Mucosa of descending colon (tissue), 3 donors: ENCODE measurements at regions not wholly inside any gene's neighbourhood (a gene's known extent, or its start where the extent isn't known, plus 50 kb on each side); places are given as distances from the start of the nearest gene placed in this dataset.

Source experiments
- ATAC-seq: fragments of 200-7000 bp; cut with Tn5 transposase; one replicate; pipeline ENCODE4 v1.9.1; 2020; ENCODE audit warnings: mild to moderate bottlenecking, moderate library complexity
- DNase-seq, 3 donors: peaks; one replicate each; pipeline ENCODE4 v3.0.0-alpha.2; 2020
- H3K36me3 ChIP-seq: fragments of 200-600 bp; one replicate; pipeline ENCODE4 v1.8.0; 2021; ENCODE audit warnings: low read depth, mild to moderate bottlenecking
- H3K4me1 ChIP-seq: fragments of 200-600 bp; one replicate; pipeline ENCODE4 v1.8.0; 2021; ENCODE audit warnings: low read depth, mild to moderate bottlenecking
- H3K4me3 ChIP-seq: fragments of 200-600 bp; one replicate; pipeline ENCODE4 v1.8.0; 2021; ENCODE audit warnings: mild to moderate bottlenecking
- H3K9me3 ChIP-seq: fragments of 200-600 bp; one replicate; pipeline ENCODE4 v1.8.0; 2021; ENCODE audit warnings: mild to moderate bottlenecking
- CTCF ChIP-seq: fragments of 200-600 bp; IDR thresholded peaks from one replicate; pipeline ENCODE4 v1.8.0; 2022; ENCODE audit warnings: antibody characterized with exemption, mild to moderate bottlenecking
- intact Hi-C, 2 donors: fragments of 100-400 bp; cut with DNase I in 1 of 2; cut with micrococcal nuclease in 1 of 2; formaldehyde crosslinking; loops; one replicate each; pipeline versions ENCODE4 v1.11.0 to v1.11.1; 2022; cut with DNase I, micrococcal nuclease
- donor health status: DM: no; HTN: no; CAD: no; lungs with moderate emphysema.
- donor health status: DM: no; HTN: no; CAD: no.
- donor health status: DM: no; HTN: yes; CAD: no.

- H3K4me3 ChIP-seq, result no peak overlapping the region
- no peaks in the 10 kb centered on the region for H3K4me1 ChIP-seq
- no peaks in the 10 kb centered on the region for H3K9me3 ChIP-seq
- no peak for TF ChIP-seq CTCF
- no peaks in the 10 kb centered on the region for H3K36me3 ChIP-seq
- intact Hi-C loops, result no loop called here
- no peak for ATAC-seq
- no peak for DNase-seq
Observed at GRCh38 chr10:33109384-33109783, 151.4 kb upstream of the ITGB1 start.

- DNase-seq (no peak), ATAC-seq (no peak)
- H3K9me3 ChIP-seq, result no peaks in the 10 kb centered on the region
- H3K36me3 ChIP-seq, result no peaks in the 10 kb centered on the region
- no peaks in the 10 kb centered on the region for H3K4me1 ChIP-seq
- intact Hi-C loops, result no loop called here
- no peak overlapping the region for H3K4me3 ChIP-seq
- no peak for TF ChIP-seq CTCF
Observed at GRCh38 chr10:33107953-33108352, 149.9 kb upstream of the ITGB1 start.

- no peak for ATAC-seq
- intact Hi-C loops, result no loop called here
- Histone ChIP-seq H3K9me3 (no peaks in the 10 kb centered on the region), H3K36me3 (no peaks in the 10 kb centered on the region), H3K4me1 (no peaks in the 10 kb centered on the region), H3K4me3 (no peak overlapping the region)
- TF ChIP-seq CTCF, result no peak
- no peak for DNase-seq
Observed at GRCh38 chr10:33106767-33107166, 148.7 kb upstream of the ITGB1 start.

- no peak for DNase-seq
- ATAC-seq, result no peak
- Histone ChIP-seq H3K4me1 (no peaks in the 10 kb centered on the region), H3K4me3 (no peak overlapping the region), H3K9me3 (no peaks in the 10 kb centered on the region), H3K36me3 (no peaks in the 10 kb centered on the region)
- TF ChIP-seq CTCF, result no peak
- intact Hi-C loops, result no loop called here
Observed at GRCh38 chr10:33103863-33104379, 145.9 kb upstream of the ITGB1 start.

GRCh38 chr10:33102071-33102470 is 144.0 kb upstream of the ITGB1 start:
- DNase-seq (no peak), ATAC-seq (no peak)
- Histone ChIP-seq H3K4me3 (no peak overlapping the region), H3K4me1 (no peaks in the 10 kb centered on the region), H3K36me3 (no peaks in the 10 kb centered on the region), H3K9me3 (no peaks in the 10 kb centered on the region)
- no peak for TF ChIP-seq CTCF
- intact Hi-C loops, result no loop called here

- DNase-seq (no peak), ATAC-seq (no peak)
- intact Hi-C loops, result no loop called here
- H3K9me3 ChIP-seq, result no peaks in the 10 kb centered on the region
- no peaks in the 10 kb centered on the region for H3K4me1 ChIP-seq
- no peak for TF ChIP-seq CTCF
- no peak overlapping the region for H3K4me3 ChIP-seq
- no peaks in the 10 kb centered on the region for H3K36me3 ChIP-seq
Observed at GRCh38 chr10:33101392-33101787, 143.4 kb upstream of the ITGB1 start.
